NCI-H345 treated with DMSO at 0.1 percent for 48 hours (cell line): ENCODE measurements at regions not wholly inside any gene's neighbourhood (a gene's known extent, or its start where the extent isn't known, plus 50 kb on each side); places are given as distances from the start of the nearest gene placed in this dataset.
A peak's percentile ranks its signal among the peaks of the same experiment; 100 is the strongest.
"Not testable (repeated sequence)": the region's sequence is repeated elsewhere in the genome, so short reads cannot be mapped to it uniquely, and the experiment has no call there.

Source experiments
- DNase-seq: peaks from one replicate; lab custom pipeline; 2025; ENCODE audit not compliant: unreplicated experiment; lab: John Stamatoyannopoulos, UW

- no peak for DNase-seq
Measured at GRCh38 chr10:78600121-78600665, 468.6 kb upstream of the ZMIZ1 start.

- DNase-seq: no peak
Measured at GRCh38 chr10:78600740-78601139, 468.0 kb upstream of the ZMIZ1 start.

- no peak for DNase-seq
Measured at GRCh38 chr10:78602201-78602932, 466.4 kb upstream of the ZMIZ1 start.

GRCh38 chr10:78604286-78604685, 464.5 kb upstream of the ZMIZ1 start:
- DNase-seq: no peak

GRCh38 chr10:78604721-78605120, 464.0 kb upstream of the ZMIZ1 start:
- no peak for DNase-seq

GRCh38 chr10:78605800-78606350, 462.9 kb upstream of the ZMIZ1 start:
- no peak for DNase-seq

- not testable (repeated sequence) for DNase-seq
Measured at GRCh38 chr10:78606766-78607165, 462.0 kb upstream of the ZMIZ1 start.

- no peak for DNase-seq
Measured at GRCh38 chr10:78609976-78610375, 458.8 kb upstream of the ZMIZ1 start.

GRCh38 chr10:78613132-78613531, 455.6 kb upstream of the ZMIZ1 start:
- no peak for DNase-seq

- no peak for DNase-seq
Measured at GRCh38 chr10:78614267-78614666, 454.5 kb upstream of the ZMIZ1 start.

GRCh38 chr10:78614744-78615143, 454.0 kb upstream of the ZMIZ1 start:
- DNase-seq: no peak

- DNase-seq: no peak
Measured at GRCh38 chr10:78616125-78616695, 452.6 kb upstream of the ZMIZ1 start.

- DNase-seq: no peak
Measured at GRCh38 chr10:78617115-78617514, 451.7 kb upstream of the ZMIZ1 start.

GRCh38 chr10:78617631-78618030, 451.1 kb upstream of the ZMIZ1 start:
- DNase-seq: no peak

- DNase-seq: no peak
Measured at GRCh38 chr10:78618050-78618449, 450.7 kb upstream of the ZMIZ1 start.

GRCh38 chr10:78619115-78619851, 449.5 kb upstream of the ZMIZ1 start:
- no peak for DNase-seq

- no peak for DNase-seq
Measured at GRCh38 chr10:78619896-78620295, 448.9 kb upstream of the ZMIZ1 start.

GRCh38 chr10:78620985-78621799, 447.6 kb upstream of the ZMIZ1 start:
- peak; percentile 3 for DNase-seq

GRCh38 chr10:78623578-78624215, 445.1 kb upstream of the ZMIZ1 start:
- DNase-seq: no peak

- DNase-seq: no peak
Measured at GRCh38 chr10:78624791-78625190, 444.0 kb upstream of the ZMIZ1 start.
